CD4-positive, alpha-beta T cell treated with Interleukin-17A for 1 hour (primary cell): ENCODE measurements at regions not wholly inside any gene's neighbourhood (a gene's known extent, or its start where the extent isn't known, plus 50 kb on each side); places are given as distances from the start of the nearest gene placed in this dataset.
"Not testable (repeated sequence)": the region's sequence is repeated elsewhere in the genome, so short reads cannot be mapped to it uniquely, and the experiment has no call there.

Experiments
- DNase-seq: peaks from one replicate; pipeline ENCODE4 v3.0.0-alpha.2; 2020

DNA sequence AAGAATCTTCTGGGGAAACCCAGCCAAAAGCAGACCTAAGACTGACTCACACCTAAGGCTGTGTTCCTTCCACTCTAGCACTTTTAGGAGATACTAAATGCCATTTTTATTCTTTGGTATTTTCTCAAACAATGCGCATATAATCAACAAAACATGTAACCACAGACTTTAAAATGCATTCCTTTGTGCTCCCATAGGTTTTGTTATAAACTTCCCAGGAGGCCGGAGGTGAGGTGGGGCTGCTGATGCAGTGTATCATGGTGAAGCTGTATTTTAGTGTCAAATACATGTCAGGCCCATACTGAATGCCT is 155.2 kb downstream of the BTBD3 start:
- no peak for DNase-seq

DNA sequence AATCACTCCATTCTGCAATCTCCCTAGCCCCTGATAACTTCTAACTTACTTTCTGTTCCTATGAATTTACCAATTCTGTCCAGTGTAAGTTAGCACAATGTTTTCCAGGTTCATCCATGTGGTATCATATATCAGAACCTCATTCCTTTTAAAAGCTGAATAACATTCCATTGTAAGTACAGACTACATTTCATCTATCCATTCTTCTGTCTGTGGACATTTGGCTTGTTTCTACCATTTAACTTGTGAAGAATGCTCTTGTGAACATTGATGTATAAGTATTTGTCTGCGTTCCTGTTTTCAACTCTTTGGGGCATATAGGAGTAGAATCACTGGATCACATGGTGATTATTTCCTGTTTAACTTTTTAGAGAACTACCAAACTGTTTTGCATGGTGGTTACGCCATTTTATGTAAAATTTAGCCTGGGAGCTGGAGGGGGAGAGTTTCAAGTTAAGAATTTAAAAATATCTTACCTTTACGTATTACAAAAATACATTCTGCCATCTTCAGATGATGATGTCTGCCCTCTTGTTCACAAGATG is 156.5 kb downstream of the BTBD3 start:
- DNase-seq, result no peak

DNA sequence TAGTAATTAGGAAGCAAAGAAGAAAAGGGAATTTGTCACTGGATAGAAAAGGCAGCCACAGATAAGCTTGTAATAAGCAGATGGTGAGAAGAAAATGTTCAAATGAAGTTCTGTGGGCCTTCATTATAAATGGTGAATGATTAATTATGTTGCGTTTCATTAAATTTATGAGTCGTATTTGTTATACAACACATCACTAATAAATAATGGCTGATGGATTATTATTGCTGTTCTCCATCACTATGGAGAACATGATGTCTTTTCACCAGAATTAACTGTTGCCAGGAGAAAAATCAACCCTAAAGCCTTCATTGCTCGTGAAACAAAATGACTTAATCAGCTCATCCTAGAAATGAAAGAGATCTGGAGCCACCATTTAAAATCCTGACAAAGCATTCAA is 158.5 kb downstream of the BTBD3 start:
- no peak for DNase-seq

DNA sequence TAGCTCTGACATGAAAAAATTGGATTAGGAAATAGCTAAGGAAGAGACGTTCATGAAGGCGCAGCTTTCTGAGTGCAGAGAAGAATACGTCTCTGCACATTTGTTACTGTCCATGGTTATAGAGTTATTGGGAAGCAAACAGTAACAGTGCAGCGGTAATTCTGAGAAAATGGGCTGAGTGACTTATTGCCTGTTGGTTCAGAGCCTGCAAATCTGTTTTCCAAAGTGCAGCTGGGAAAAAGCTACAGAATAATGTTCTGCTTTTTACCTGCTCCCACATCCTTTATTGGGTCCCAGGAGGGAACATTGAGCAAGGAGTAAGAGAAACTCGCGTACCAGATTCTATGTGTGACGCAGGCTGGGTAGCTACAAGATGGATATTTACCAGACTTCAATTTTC is 160.2 kb downstream of the BTBD3 start:
- no peak for DNase-seq

DNA sequence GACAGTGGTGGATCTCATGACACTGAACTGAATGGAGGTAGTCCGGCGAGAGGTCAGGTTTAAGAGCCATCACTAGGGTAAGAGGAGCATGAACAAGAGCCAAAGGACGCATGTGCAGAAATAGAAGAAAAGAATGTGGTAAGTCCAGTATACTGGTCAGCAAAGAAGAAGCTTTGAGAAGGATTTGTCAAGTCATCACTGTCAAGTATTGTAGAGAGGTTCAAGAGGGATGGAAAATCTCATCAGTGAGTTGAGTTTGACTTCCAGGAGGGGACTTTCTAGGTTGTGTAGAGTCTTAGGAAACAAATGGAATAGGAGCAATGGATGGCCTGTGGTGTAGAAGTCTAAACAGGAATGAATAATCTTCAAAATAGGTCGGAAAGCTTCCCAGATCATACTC is 161.8 kb downstream of the BTBD3 start:
- DNase-seq, result no peak

DNA sequence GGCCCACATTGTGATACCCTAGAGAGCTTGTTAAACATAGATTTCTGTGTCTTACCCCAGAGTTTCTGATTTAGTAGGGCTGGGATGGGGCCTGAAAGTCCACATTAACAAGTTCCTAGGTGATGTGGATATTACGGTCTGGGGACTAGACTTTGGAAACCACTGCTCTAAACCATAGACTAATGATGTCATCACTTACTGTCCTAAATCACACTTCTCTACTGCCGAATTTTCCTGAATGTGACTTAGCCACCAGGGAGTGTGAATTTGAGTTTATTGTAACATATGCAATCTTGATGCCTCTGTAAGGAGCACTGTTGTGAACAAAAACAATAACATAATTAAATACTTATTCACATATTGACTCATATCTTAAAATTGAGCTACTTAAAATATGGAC is 165.6 kb downstream of the BTBD3 start:
- DNase-seq, result no peak

DNA sequence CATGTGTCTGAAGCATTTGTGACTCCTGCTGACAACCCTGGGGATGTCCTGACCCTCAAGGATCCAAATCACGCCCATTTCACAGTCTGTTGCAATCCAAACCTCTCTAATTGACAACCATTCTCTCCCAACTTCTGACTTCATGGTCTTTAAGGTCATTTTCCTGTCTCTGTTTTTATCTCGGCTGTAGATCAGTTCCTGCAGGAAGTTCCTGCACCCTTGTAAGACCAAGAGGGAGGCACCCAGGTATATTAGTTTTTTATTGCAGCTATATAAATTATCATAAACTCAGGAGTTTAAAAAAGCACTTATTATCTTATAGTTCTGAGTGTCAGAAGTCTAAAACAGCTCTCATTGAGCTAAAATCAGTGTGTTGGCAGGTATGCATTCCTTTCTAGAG is 166.8 kb downstream of the BTBD3 start:
- DNase-seq, result no peak

DNA sequence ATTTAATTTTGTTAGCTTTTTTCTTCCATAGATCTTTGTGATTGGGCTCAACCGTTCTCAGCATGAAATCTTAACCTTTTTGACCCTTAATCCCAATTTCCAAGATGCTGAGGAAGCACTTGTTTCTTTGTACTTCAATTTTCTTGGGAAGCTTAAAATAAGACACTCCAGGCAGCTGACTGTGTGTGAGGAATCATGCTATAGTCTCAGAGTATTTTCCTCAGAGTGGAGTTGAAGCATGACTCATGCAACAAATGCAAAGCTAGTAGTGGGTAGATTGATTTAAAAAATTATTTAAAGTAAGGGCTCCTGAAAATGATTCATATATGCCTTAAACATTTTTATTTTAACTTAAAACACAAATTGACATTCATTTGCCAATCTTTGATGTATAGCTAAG is 168.7 kb downstream of the BTBD3 start:
- no peak for DNase-seq

DNA sequence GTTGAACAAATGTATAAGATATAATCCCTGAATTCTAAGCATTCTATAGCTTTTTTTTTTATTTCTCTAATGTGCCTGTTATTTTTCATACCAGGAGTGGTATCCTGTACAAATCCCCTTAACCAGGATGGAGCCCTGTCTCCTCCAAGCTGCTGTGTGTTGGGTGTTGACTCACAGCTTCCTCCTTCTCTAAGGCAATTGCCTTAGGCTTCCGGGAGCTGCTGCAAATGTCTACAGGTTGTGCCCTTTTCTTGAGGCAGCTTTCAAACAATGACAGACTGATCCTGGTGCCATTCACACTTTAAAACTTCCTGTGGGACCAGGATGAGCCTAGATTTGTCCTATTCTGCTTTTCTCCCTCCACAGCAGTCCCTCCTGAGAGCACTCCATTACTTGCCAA is 173.2 kb downstream of the BTBD3 start:
- no peak for DNase-seq

DNA sequence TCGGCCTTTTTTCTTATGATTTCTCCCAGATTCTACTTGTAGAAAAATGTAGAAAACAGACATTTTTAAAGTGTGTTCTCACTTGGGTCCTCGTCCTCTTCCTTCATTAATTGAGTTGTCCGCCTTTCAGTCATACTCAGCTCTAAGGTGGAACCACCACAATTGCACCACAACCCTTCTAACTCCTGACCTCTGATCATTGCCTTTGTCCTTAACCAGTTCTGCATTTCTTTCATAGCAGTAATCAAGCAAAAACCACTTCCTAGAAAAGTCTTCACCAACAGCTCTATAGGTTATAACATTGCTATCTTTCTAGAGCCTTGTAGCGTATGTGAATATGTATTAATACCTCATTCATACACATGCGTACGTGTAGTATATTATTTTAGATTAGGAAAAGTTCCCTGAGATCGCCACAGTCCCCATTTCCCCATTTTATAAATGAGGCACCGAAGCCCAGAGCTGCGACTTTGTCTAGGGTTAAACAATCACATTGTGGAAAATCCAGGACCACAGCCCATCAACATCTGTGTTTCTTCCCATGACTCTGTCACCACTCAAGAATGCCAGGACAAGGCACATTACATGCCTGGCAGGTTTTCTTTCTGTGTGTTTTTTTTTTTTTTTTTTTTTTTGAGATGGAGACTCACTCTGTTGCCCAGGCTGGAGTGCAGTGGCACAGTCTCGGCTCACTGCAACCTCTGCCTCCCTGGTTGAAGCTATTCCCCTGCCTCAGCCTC is 175.5 kb downstream of the BTBD3 start:
- DNase-seq, result no peak

DNA sequence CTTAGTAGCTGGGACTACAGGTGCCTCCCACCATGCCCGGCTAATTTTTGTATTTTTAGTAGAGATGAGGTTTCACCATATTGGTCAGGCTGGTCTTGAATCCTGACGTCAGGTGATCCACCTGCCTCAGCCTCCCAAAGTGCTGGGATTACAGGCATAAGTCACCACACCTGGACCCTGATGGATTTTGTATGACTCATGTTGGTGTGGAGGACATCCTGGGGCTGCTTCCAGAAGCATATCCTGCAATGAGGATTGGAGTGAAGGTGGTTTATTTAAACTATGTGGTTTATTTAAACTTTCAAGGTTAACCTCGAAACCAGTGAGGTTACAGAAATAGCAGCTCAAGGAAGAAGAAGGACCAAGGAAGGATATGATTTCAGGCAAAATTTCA is 176.1 kb downstream of the BTBD3 start:
- DNase-seq, result not testable (repeated sequence)

DNA sequence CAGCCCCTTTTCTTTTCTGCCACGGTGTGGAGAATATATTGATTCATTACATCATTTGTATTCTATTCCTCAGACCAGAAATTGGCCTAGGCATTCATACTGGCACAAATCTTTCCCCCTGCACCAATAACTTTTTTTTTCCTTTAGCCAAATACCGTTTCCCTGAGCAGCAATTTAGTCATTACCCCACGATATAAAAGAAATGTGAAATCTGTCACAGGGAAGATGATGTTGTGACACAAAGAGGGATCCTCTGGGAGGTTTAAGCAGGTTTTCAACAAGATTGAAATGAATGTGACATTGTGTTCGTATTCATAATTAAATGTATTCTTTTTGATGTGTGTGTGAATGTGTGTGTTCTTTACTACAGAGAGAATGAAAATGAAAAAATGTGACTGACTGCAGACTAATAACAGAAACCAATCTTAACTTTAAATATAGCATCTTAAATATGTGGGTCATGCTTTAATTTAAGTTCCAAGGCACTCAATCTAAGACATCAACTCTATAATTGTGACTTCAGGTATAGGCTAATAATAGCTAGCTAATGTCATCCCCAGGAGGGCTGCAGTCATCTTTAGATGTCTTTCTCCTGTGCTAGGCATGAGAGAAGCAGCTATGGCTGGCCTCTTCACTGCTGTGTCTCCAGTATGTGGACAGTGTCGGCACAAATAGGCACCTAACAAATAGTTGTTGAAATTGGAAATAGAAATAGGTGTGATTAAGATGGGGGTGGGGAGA is 177.7 kb downstream of the BTBD3 start:
- DNase-seq, result no peak

DNA sequence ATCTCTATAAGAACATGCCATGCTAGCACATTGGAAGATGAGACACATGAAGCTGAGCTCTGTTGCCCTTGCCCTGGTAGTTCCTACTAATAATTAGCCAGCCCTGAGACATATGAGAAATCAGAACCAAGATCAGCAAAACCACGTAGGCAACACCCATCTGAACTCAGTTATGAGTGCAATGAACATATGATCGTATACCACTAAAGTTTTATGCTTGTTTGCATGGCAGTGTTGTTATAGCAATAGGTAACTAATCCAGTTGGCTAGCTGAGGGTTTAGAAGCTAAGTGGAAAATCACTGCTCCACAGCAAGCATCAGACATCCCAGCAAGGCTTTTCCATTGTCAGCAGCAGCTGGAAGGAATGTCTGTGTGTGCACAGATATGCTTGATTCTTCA is 180.7 kb downstream of the BTBD3 start:
- DNase-seq, result no peak

DNA sequence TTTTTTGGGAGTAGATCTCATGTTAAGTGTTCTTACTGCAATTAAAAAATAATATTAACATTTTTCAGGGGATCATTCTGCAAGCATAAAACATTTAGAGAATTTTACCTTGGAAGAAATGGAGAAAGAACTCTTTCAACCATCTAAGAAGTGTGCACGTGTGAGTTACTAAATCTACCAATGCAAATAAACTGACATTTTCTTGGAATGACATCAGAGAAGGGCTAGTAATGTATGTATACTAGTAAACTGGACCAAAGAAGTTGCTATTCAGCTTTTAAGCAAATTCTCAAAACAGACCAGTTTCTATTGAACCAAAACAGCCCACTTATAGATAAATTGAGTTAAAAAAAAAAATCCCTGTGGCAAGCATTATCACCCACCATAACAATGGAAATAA is 191.2 kb downstream of the BTBD3 start:
- no peak for DNase-seq

DNA sequence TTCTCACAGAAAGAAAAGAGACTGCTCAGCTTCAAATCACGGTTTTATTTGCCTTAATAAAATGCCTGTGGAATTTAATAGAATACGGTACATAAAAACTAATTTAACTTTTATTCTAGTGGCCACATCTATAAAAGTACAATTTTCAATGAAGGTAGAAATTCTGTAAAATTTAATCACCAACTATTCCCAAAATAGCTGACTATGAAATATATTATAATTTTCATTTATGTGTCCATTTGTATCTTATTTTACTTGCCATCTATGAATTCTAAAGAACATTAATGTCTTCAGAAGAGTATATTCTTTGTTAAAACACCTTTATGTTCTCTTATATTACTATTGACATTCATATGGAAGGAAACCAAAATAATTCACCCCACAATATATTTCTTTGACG is 192.6 kb downstream of the BTBD3 start:
- no peak for DNase-seq

DNA sequence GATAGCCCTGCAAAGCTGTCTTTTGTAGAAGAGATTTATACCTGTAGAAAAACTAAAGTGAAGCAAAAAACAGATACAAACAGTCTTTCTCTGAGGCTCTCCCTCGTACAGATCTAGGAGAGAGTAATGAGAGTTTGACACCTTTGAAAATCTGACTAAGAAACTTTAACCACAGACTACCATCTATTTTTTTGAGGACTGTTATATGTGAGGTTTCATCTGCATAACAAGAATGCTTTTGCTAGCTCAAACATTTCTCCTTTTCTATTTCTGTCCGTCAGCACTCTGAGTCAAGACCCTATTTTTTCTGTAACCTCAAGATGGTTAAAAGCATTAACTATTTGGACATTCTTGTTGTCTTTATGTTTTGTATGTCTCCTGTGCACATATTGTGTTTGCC is 193.0 kb downstream of the BTBD3 start:
- no peak for DNase-seq

DNA sequence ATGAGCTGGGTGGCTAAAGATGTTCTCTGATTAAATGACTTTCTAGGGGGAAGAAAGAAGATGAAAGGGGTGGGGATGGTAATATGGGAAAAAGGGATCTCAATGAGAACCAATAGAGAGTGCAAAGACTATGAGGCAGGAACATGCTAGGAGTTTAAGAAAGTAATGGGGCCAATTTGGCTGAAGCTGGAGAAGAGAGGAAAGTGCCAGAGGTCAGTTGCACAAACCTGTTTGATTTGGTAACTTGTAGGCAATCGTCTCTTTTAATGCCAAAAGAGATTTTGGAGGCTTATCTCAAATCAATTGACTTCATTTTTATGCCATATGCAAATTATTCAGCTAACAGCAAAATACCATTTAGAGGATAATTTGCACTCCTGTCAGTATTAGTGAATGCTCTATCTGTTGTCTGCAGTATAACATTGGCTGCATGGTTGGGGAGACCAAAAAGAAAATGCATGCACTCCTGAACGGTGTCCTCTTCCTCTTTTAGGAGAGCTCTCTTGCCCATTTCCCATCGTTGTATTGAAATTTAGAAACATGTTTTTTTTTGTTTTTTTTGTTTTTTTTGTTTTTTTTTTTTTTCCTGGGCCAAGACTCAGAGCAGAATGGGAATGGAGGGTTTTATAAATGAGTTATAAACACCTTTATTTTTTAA is 193.9 kb downstream of the BTBD3 start:
- DNase-seq, result no peak

DNA sequence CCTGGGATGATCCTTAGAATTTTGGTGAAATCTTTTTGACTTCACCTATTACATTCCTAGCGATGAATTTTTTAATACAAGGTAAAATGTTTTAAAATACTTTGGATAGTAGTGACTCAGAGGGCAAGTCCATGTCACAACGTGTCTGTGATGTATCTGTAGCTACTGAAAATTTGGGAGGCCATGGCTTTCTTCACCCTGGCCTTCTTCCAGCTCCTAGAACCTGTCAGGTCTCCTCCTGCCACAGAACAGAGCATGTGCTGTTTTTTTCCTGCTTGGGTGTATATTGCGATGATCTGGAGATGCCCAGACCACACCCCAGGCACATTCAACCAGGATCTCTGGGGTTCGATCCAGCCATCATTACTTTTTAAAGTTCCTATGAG is 194.4 kb downstream of the BTBD3 start:
- DNase-seq, result no peak

DNA sequence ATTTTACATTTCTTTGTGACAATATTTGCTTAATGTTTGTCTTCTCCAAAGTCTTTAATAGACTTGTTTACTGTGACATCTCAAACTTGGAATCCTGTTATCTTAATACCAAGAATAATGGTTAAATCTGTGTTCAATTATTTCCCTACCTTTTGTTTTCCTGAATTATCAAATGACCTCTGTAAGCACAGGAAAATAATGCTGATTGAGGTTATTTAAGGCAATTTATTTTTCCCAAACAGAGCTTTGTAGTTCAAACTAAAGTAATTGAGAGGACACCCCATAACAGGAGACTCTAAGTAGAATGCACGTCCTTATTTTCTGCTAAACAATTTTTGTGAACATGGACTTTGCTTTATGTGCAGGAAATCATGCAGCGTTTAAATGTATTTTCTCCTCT is 195.0 kb downstream of the BTBD3 start:
- DNase-seq, result no peak

DNA sequence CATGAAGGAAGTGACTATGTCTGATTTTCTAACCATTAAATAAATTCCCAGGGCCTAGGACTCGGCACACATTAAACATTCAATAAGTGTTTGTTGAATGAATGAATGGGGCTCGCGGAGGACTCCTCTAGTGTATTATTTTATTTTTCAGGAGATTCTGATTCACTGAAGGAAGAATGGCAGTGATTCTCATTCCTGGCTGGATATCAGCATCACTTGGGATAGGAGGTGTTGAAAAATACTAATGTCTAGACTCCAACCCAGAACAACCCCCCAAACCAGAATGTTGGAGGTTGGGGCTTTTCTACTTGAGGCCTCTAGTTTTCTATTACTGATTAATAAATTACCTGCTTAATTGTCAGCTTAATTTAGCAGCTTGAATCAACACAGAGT is 195.4 kb downstream of the BTBD3 start:
- no peak for DNase-seq

DNA sequence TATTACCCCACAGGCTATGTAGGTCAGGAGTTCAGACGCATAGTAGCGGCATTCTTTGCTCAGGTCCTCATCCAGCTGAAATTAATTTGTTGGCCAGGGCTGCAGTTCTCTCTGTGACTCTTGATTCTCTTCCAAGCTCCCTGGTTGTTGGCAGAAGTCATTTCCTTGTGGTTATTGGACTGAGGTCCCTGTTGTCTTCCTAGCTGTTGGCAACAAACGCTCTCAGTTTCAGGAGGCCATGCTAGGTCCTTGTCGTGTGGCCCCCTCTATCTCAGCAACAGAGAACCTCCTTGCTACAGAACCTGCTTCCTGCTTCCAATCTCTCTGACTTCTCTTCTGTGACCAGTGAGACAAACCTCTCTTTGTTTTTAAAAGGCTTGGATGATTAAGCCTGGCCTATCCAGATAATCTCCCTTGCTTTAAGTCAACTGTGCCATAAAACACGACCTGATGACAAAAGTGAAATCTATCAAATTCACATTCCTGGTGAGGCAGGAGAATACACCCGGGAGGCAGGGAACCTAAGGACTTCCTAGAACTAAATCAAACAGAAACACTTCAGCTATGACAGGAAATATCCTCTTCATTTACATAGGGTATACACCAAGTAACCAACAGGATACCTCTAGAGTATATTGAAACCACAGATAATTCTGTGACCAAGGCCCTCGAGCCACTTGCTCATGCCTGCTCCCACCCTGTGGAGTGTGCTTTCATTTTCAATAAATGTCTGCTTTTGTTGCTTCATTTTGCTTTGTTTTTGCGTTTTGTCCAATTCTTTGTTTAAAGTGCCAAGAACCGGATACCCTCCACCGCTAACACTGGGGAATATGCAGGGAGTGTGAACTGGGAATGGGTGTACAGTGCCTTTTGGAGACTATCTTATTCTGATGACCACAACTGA is 196.0 kb downstream of the BTBD3 start:
- no peak for DNase-seq

DNA sequence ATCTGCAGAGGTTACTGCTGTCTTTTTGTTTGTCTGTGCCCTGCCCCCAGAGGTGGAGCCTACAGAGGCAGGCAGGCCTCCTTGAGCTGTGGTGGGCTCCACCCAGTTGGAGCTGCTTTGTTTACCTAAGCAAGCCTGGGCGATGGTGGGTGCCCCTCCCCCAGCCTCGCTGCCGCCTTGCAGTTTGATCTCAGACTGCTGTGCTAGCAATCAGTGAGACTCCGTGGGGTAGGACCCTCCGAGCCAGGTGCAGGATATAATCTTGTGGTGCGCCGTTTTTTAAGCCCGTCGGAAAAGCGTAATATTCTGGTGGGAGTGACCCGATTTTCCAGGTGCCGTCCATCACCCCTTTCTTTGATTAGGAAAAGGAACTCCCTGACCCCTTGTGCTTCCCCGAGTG is 211.4 kb downstream of the BTBD3 start:
- not testable (repeated sequence) for DNase-seq

DNA sequence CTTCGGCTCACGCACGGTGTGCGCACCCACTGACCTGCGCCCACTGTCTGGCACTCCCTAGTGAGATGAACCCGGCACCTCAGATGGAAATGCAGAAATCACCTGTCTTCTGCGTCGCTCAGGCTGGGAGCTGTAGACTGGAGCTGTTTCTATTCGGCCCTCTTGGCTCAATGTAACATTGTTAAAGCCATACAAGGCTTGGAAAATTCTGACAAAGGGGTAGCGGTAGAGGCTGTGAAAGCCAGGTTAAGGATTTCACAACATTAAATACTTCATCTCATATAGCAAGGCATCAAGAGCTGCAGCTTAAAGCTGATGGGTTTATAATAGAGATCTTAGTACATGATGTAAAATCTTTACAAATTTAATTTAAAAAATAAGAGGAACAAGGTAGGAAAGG is 211.8 kb downstream of the BTBD3 start:
- DNase-seq, result not testable (repeated sequence)
